ENCODE measurements at regions not wholly inside any gene's neighbourhood (a gene's known extent, or its start where the extent isn't known, plus 50 kb on each side); places are given as distances from the start of the nearest gene placed in this dataset.

GRCh38 chr1:17982197-17982596 lies 125.4 kb upstream of the IGSF21 start:
- DNase-seq, result no peak

GRCh38 chr1:17984583-17984982 lies 123.0 kb upstream of the IGSF21 start:
- DNase-seq, result no peak

GRCh38 chr1:17986156-17986555 lies 121.4 kb upstream of the IGSF21 start:
- DNase-seq, result no peak

- no peak for DNase-seq
Measured at GRCh38 chr1:17990401-17990800, 117.2 kb upstream of the IGSF21 start.

- DNase-seq, result no peak
Measured at GRCh38 chr1:17991996-17992395, 115.6 kb upstream of the IGSF21 start.

GRCh38 chr1:17992800-17993199 lies 114.8 kb upstream of the IGSF21 start:
- no peak for DNase-seq

- no peak for DNase-seq
Measured at GRCh38 chr1:17994046-17994445, 113.6 kb upstream of the IGSF21 start.

GRCh38 chr1:17995480-17995879 lies 112.1 kb upstream of the IGSF21 start:
- no peak for DNase-seq

GRCh38 chr1:17998889-17999288 lies 108.7 kb upstream of the IGSF21 start:
- DNase-seq, result no peak

GRCh38 chr1:17999884-18000283 lies 107.7 kb upstream of the IGSF21 start:
- no peak for DNase-seq

GRCh38 chr1:18001725-18002124 lies 105.9 kb upstream of the IGSF21 start:
- no peak for DNase-seq

- no peak for DNase-seq
Measured at GRCh38 chr1:18004278-18004677, 103.3 kb upstream of the IGSF21 start.

- no peak for DNase-seq
Measured at GRCh38 chr1:18005238-18005637, 102.4 kb upstream of the IGSF21 start.

GRCh38 chr1:18007391-18008041 lies 100.1 kb upstream of the IGSF21 start:
- DNase-seq, result no peak

GRCh38 chr1:18008081-18008480 lies 99.5 kb upstream of the IGSF21 start:
- DNase-seq, result no peak

- DNase-seq, result no peak
Measured at GRCh38 chr1:18009055-18009454, 98.5 kb upstream of the IGSF21 start.

- no peak for DNase-seq
Measured at GRCh38 chr1:18009478-18009961, 98.1 kb upstream of the IGSF21 start.

- DNase-seq, result no peak
Measured at GRCh38 chr1:18010408-18010807, 97.2 kb upstream of the IGSF21 start.

GRCh38 chr1:18010945-18011344 lies 96.7 kb upstream of the IGSF21 start:
- DNase-seq, result no peak

GRCh38 chr1:18011703-18012102 lies 95.9 kb upstream of the IGSF21 start:
- no peak for DNase-seq

GRCh38 chr1:18012686-18013085 lies 94.9 kb upstream of the IGSF21 start:
- DNase-seq, result no peak

- DNase-seq, result no peak
Measured at GRCh38 chr1:18013216-18013615, 94.4 kb upstream of the IGSF21 start.

- no peak for DNase-seq
Measured at GRCh38 chr1:18015719-18016118, 91.9 kb upstream of the IGSF21 start.

- DNase-seq, result no peak
Measured at GRCh38 chr1:18018366-18018765, 89.2 kb upstream of the IGSF21 start.
